Gastroesophageal sphincter (tissue), 4 donors: ENCODE measurements at regions not wholly inside any gene's neighbourhood (a gene's known extent, or its start where the extent isn't known, plus 50 kb on each side); places are given as distances from the start of the nearest gene placed in this dataset.

Source experiments
- ATAC-seq: fragments of 150-250 bp; one replicate; pipeline ENCODE4 v1.9.1; 2016; ENCODE audit warnings: mild to moderate bottlenecking, moderate library complexity
- H3K27ac ChIP-seq, 4 donors: fragments of 200-600 bp; sonication (generic) in 3 of 4; 1 replicate in 3 of 4; 2 replicates in 1 of 4; pipeline ENCODE4 v1.5.1; 2016 to 2019
- H3K27me3 ChIP-seq: fragments of 200-600 bp; sonication (generic); one replicate; pipeline ENCODE4 v1.5.1; 2019
- H3K36me3 ChIP-seq, 2 donors: fragments of 200-600 bp; sonication (generic); one replicate each; pipeline ENCODE4 v1.5.1; 2019; ENCODE audit warnings: control low read depth in 1 of 2
- H3K4me1 ChIP-seq, 3 donors: fragments of 200-600 bp; sonication (generic); 1 replicate in 2 of 3; 2 replicates in 1 of 3; pipeline ENCODE4 v1.5.1; 2016 to 2019; ENCODE audit warnings: control low read depth in 2 of 3
- H3K4me3 ChIP-seq, 2 donors: fragments of 200-600 bp; sonication (generic); one replicate each; pipeline ENCODE4 v1.5.1; 2019; ENCODE audit warnings: mild to moderate bottlenecking in 1 of 2, moderate library complexity in 1 of 2
- H3K9me3 ChIP-seq, 3 donors: fragments of 200-600 bp; sonication (generic); one replicate each; pipeline ENCODE4 v1.5.1; 2017 to 2019; ENCODE audit warnings: control low read depth in 2 of 3
- EP300 ChIP-seq: sonication (generic); formaldehyde crosslinking; IDR thresholded peaks from one replicate; pipeline ENCODE4 v1.6.1; 2017; ENCODE audit warnings: antibody characterized with exemption, mild to moderate bottlenecking
- POLR2A ChIP-seq, 2 donors: fragments of 450-650 bp; IDR thresholded peaks; one replicate each; pipeline ENCODE4 v1.6.1; 2017; ENCODE audit warnings: antibody characterized with exemption in 2 of 2, mild to moderate bottlenecking in 2 of 2, moderate library complexity in 1 of 2
- POLR2AphosphoS5 ChIP-seq: sonication (generic); formaldehyde crosslinking; IDR thresholded peaks from one replicate; pipeline ENCODE4 v1.6.1; 2017; ENCODE audit warnings: antibody characterized with exemption
- WGBS, 2 donors: methylation state at CpG; one replicate each; pipeline ENCODE4 v1.1.5; 2018; ENCODE audit warnings: low coverage in 1 of 2; 5-methylcytosine and 5-hydroxymethylcytosine counted together
- TF ChIP-seq, protein P1 (sequence below), 4 experiments: fragments of 200-600 bp in 2 of 4; fragments of 450-650 bp in 2 of 4; sonication (generic) in 1 of 4; IDR thresholded peaks; one replicate each; pipeline ENCODE4 v1.5.1; 2017 to 2019; ENCODE audit warnings: antibody characterized with exemption in 4 of 4, mild to moderate bottlenecking in 2 of 4, moderate library complexity in 2 of 4

DNA sequence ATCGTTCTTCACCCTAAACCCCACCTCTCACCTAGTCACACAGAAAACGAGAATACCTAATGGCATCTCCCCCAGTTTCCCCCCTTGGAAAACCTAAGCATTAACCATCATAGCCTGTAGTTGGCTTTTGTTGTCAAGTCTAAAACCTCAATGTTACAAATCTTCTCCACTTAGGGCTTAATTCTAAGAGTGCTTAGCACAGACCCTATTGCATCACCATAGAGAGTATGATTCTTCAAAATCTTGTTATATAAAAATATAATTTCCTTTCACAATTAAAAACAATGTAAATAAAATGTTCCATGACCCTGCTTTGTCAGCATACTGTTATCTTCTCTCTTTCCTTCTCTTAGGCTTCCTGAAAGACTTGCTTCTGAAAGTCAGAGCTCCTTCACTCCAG lies 263.2 kb upstream of the RGS18 start:
- ATAC-seq: no peak
- Histone ChIP-seq H3K36me3 (no peaks in the 10 kb centered on the region), H3K9me3 (peaks cover 0 to 9% (median 0%) of the 10 kb centered on the region in 3 donors), H3K27me3 (no peaks in the 10 kb centered on the region), H3K4me3 (no peak overlapping the region), H3K4me1 (no peaks in the 10 kb centered on the region), H3K27ac (no peak overlapping the region)
- no peak for TF ChIP-seq POLR2A (IDR thresholded peaks at IDR 0.05)
- TF ChIP-seq, protein P1, sequence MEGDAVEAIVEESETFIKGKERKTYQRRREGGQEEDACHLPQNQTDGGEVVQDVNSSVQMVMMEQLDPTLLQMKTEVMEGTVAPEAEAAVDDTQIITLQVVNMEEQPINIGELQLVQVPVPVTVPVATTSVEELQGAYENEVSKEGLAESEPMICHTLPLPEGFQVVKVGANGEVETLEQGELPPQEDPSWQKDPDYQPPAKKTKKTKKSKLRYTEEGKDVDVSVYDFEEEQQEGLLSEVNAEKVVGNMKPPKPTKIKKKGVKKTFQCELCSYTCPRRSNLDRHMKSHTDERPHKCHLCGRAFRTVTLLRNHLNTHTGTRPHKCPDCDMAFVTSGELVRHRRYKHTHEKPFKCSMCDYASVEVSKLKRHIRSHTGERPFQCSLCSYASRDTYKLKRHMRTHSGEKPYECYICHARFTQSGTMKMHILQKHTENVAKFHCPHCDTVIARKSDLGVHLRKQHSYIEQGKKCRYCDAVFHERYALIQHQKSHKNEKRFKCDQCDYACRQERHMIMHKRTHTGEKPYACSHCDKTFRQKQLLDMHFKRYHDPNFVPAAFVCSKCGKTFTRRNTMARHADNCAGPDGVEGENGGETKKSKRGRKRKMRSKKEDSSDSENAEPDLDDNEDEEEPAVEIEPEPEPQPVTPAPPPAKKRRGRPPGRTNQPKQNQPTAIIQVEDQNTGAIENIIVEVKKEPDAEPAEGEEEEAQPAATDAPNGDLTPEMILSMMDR (IDR thresholded peaks at IDR 0.05): no peak
- TF ChIP-seq EP300: no peak
- no peak for TF ChIP-seq POLR2AphosphoS5
- 82 to 90% methylated on average over 2 of the region's 2 CpGs for WGBS, 2 donors

GRCh38 chr1:191895462-191896058 lies 262.7 kb upstream of the RGS18 start:
- Histone ChIP-seq H3K27ac (no peak overlapping the region), H3K27me3 (no peaks in the 10 kb centered on the region), H3K4me1 (no peaks in the 10 kb centered on the region), H3K36me3 (no peaks in the 10 kb centered on the region), H3K4me3 (no peak overlapping the region), H3K9me3 (peaks cover 0 to 9% (median 0%) of the 10 kb centered on the region in 3 donors)
- no peak for TF ChIP-seq POLR2AphosphoS5
- no peak for TF ChIP-seq EP300
- TF ChIP-seq POLR2A (IDR thresholded peaks at IDR 0.05): no peak
- TF ChIP-seq, protein P1 (IDR thresholded peaks at IDR 0.05): no peak
- no peak for ATAC-seq

DNA sequence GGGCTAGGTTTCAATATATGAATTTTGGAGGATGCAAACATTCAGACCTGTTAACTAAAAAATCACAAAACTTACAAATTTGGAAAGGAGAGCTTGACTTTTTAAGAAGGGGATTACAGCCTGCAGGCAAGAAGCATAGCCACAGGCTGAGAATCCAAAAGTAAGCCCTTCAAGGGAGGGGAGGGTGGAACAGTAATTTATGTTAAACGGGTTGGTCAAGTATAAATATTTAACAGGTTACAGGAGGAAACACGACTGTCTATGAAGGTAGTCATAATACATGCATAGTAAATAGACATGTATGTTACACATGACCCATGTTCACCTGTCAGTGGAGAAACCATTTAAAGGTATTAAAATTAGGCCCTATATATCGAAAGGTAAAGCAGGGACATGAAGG lies 261.1 kb upstream of the RGS18 start:
- H3K27me3 ChIP-seq: no peaks in the 10 kb centered on the region
- H3K36me3 ChIP-seq: no peaks in the 10 kb centered on the region
- no peaks in the 10 kb centered on the region for H3K4me1 ChIP-seq
- H3K9me3 ChIP-seq: peaks cover 0 to 9% (median 0%) of the 10 kb centered on the region in 3 donors
- no peak for ATAC-seq
- TF ChIP-seq, protein P1 (IDR thresholded peaks at IDR 0.05): no peak
- TF ChIP-seq POLR2A (IDR thresholded peaks at IDR 0.05) (no peak), EP300 (no peak), POLR2AphosphoS5 (no peak)
- H3K4me3 ChIP-seq: no peak overlapping the region
- no peak overlapping the region for H3K27ac ChIP-seq
- 81 to 93% methylated on average over 3 of the region's 3 CpGs for WGBS, 2 donors

DNA sequence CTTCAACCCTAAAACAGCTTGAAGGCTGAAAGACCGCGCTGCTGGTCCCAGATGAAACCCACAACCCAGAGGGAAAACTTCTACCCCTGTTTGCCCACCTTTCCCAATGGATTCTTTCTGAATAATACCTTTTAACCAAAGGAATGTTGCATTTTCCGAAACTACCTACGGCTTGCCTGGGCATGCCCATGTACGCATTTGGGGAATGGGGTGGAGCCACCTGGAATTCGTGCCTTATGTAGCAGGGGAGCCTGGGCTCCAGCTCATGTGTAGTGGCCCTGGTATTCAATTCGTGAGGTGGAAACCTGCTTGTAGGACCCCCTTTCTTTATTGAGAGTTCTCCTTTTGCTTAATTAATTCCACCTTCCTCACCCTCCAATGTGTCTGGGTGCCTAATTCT lies 256.6 kb upstream of the RGS18 start:
- no peaks in the 10 kb centered on the region for H3K4me1 ChIP-seq
- no peak for ATAC-seq
- no peak overlapping the region for H3K27ac ChIP-seq
- H3K36me3 ChIP-seq: no peaks in the 10 kb centered on the region
- H3K27me3 ChIP-seq: no peaks in the 10 kb centered on the region
- TF ChIP-seq EP300 (no peak), POLR2AphosphoS5 (no peak), POLR2A (IDR thresholded peaks at IDR 0.05) (no peak)
- TF ChIP-seq, protein P1 (IDR thresholded peaks at IDR 0.05): no peak
- H3K4me3 ChIP-seq: no peak overlapping the region
- no peaks in the 10 kb centered on the region for H3K9me3 ChIP-seq
- WGBS, 2 donors: 92 to 100% methylated on average over 2 to 7 of the region's 7 CpGs

DNA sequence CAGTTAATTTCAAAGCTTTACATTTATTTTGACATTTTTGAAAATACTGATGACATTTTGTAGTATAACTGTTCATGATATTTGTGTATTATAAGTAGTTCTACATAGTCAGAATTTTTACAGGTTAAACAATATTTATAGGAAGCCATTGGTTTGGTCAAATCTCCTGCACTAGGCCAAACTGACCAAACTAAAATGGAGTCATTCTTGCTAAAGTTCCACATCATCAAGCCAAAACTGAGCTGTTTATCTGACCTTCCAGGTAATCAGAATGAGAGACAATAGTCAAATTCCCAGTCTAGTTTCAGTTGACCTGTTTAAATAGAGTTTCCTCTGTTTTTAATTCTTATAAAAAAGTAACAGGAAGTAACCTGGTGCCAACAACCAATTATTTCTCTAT lies 253.3 kb upstream of the RGS18 start:
- H3K27ac ChIP-seq: no peak overlapping the region
- H3K4me3 ChIP-seq: no peak overlapping the region
- no peak for ATAC-seq
- no peaks in the 10 kb centered on the region for H3K36me3 ChIP-seq
- no peak for TF ChIP-seq POLR2A (IDR thresholded peaks at IDR 0.05)
- no peak for TF ChIP-seq EP300
- TF ChIP-seq POLR2AphosphoS5: no peak
- TF ChIP-seq, protein P1 (IDR thresholded peaks at IDR 0.05): no peak
- no peaks in the 10 kb centered on the region for H3K9me3 ChIP-seq
- H3K4me1 ChIP-seq: no peaks in the 10 kb centered on the region
- no peaks in the 10 kb centered on the region for H3K27me3 ChIP-seq
